Activated CD8-positive, alpha-beta memory T cell treated with anti-CD3 and anti-CD28 coated beads for 36 hours (primary cell): ENCODE measurements at regions not wholly inside any gene's neighbourhood (a gene's known extent, or its start where the extent isn't known, plus 50 kb on each side); places are given as distances from the start of the nearest gene placed in this dataset.

Experiments
- CTCF ChIA-PET: fragments of 350-600 bp; sonication (Branson Sonifier 250); formaldehyde crosslinking; loops from one replicate; lab custom pipeline; 2021; ENCODE audit warnings: antibody characterized with exemption; lab: Charles Lee
- POLR2A ChIA-PET: fragments of 350-600 bp; sonication (Branson Sonifier 250); formaldehyde crosslinking; loops from one replicate; lab custom pipeline; 2021; ENCODE audit warnings: antibody characterized with exemption; lab: Charles Lee

DNA sequence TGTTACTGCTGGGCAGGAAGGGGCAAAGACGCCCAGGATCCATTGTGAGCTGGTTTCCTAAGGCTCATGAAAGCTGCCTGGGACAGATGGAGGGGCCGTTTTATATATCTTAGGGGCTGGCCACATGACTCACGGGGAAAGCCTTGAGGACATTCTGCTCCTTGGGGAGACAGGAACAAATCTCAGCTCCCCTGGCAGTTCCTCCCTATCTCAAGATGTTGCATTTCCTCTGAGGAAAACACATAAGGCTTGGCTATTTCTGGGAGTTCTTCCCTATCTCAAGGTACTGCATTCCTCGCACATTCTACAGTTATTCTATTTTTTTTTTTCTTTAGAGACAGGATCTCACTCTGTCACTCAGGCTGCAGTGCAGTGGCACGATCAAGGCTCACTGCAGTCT, 804.6 kb upstream of the TENM3 start:
- ChIA-PET POLR2A (no interaction called here), CTCF (no interaction called here)

DNA sequence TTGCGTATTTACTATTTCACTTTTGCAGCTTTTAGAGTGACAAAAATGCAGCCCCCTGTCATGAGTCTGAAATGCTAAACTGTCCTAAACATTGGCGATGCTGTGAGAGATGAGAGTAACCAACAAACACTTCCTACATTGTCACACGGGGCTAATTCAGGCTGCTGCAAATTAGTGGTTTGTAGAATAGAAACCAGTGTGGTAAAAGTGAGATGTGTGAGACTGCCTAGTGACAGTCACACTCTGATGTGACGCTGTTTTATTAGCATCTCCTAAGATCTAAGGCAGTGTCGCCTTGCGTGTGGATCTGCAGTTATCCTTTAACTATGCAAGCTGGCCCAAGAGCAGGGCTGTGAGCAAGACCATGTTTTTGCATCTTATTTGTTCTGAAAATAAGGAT, 800.2 kb upstream of the TENM3 start:
- ChIA-PET POLR2A (no interaction called here), CTCF (no interaction called here)

DNA sequence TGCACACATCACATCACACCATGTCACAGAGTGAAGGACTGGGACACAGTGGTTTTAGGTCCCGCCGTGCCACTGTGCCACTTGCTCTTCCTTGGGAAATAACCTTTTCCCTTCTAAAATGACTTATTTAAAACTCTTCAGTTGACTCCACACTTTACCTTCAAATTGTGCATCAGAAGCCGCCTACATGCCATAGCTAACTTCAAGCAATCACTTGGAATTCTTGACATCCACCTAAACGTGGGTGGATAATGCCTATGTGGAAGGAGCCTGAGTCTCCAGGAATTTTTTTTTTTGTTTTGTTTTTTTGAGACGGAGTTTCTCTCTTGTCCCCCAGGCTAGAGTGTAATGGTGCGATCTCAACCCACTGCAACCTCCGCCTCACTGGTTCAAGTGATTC, 777.4 kb upstream of the TENM3 start:
- ChIA-PET POLR2A (no interaction called here), CTCF (no interaction called here)

DNA sequence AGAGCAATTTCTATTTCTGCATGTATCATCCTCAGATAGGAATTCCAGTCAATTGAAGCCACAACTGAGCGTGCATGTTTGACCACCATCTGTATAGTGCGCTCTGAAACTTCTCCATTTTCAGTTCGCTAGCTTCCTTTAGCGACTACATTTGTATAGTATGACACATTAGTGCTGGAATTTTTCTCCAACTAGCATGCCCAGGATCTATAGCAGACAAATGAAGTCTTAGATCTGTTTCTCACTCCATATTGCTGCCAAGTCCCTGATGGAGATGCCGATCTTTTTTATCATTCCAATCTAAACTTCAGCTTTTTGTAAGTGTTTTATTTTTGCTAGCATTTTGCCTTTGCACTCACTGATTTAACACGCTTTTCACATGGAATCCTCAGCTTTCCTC, 774.8 kb upstream of the TENM3 start:
- CTCF ChIA-PET: no interaction called here

DNA sequence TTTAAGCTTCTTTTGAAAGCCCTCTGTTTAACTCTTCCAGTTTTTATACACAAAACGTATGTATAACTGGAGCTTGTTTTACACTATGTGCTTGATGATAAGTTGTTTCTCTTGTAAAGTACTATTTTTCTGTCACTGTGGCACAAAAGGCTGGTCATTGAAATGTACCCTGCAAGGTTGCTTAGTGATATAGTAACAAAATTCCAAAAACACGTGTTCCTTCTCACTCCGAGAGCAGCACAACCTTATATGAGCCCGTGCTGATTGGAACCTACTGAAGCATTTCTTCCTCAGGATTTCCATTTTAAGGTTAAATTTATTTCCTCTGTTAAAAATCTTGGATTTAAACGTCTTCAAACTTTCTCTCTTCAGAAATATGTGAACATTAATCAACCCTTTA, 772.9 kb upstream of the TENM3 start:
- ChIA-PET POLR2A (no interaction called here), CTCF (no interaction called here)

More for the DNA sequence above, 774.8 kb upstream of the TENM3 start:
- POLR2A ChIA-PET: no interaction called here

DNA sequence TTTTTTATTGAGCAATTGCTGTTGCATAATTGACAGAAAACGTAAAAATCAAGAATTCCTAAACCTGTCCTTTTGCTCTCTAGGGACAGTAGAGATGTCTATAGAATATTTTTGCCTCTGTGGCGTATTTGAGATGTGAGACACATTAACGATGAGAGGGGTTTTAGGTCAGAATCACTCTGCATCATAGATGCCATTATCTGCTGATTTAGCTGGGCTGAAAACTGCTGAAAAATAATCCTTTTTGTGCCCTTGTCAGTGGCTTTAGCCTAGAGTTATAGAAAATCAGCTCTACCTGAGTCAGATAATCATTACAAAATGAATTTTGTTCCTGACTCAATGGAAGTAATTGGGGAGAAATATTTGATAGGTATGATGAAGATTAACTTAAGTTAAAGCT, 767.8 kb upstream of the TENM3 start:
- CTCF ChIA-PET: no interaction called here

DNA sequence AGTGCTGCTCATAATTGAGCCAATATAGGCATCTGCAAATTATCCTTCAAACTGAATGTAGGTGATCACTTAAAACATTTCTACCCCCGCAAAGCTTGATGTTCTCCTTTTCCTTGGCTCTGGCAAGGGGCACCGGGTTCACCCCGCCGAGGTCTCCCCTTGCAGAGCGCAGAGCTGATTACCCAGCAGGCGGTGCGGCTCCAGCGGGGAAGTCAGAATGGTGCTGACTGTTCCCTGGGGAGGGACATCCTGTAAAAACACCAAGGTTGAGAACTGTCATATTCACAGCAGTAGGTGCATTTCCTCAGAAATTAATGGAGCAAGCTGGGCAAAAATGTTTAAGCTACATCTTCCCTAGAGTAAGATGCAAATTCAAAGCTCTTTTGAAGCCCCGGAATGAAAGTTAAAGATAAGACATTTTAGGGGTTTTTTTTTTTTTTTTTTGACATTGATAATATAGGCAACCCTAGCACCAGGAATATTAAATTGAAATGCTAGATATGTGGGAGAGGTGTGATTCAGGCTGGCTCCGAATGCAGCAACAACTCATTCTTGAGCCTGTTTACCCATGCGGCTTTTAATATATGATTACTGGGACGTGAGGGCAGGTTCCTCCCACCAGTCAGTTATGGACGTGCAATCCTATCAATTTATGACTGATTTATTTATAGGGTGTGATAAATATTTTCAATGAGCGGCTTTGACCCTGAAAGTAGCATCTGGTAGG, 767.3 kb upstream of the TENM3 start:
- ChIA-PET POLR2A (no interaction called here), CTCF (no interaction called here)

More for the DNA sequence above, 767.8 kb upstream of the TENM3 start:
- POLR2A ChIA-PET: no interaction called here

DNA sequence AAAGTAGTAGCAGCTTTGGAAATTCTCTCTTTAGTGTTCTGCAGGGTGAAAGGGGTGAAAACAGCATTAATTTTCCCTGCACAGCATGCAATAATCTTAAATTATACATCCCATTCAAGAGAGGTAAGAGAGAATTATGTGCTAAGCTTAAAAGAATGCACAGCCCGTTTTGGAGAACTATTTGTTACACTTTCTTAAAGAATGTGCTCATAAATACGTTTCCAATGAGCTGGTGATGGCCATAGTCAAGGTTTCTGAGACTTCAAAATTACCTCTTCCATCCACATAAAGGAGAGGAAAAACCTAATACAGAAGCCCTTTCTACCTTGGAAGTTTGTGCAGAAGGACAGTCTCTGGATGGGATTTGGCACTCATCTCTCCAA, 766.7 kb upstream of the TENM3 start:
- POLR2A ChIA-PET: no interaction called here
- CTCF ChIA-PET: no interaction called here

DNA sequence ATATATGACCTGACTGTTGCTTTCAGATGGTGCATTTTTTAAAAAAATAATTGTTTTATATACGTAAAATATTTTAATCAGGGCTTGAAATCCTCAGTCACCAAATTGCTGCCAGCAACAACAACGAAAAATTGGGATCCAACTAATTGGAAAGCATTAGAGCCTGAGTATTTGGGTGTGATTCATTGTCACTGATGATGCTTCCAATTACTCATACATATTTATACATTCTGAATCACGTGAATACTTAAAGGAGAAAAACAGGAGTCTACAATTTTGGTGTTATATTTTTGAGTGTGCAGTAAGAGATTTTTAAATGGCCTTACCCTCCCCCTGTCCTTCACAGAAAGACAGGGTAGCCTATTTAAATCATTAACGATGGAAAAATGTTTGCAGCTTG, 765.6 kb upstream of the TENM3 start:
- ChIA-PET POLR2A (no interaction called here), CTCF (no interaction called here)

DNA sequence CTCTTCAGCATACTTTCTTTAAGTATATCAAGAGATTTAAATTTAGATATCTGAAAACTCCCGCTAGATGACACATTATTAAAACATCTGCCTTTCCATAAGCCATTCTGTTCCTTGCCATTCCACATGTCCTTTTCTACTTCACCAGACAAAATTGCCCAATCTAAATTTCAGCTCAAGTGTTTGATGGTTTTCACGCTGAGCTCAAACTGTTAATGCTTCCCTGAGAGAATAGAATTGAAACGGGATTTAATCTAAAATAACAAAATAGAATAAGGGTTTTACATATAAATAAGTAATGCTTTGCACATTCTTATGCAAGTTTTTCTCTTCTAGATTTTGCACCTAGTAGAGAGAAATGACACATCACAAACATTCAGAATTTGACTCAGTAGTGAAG, 764.5 kb upstream of the TENM3 start:
- CTCF ChIA-PET: no interaction called here
- POLR2A ChIA-PET: no interaction called here

DNA sequence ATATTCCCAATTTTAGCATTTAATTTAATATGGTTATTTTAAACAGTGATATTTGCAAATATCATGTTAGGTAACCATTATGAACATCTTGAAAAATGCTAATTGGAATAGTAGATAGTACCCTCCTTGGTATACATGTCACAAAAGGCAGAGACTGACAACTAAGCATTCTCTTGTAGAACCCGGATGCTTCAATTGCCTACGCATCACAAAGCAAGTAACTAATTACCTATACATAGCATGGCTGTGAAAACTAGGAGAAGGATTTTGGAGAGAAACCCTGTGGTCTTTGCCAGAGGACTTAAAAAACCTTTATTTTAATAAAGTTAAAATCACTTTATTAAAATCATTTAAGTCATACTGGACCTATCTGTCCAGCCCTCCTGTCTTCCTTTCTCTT, 764.1 kb upstream of the TENM3 start:
- ChIA-PET CTCF (no interaction called here), POLR2A (no interaction called here)

DNA sequence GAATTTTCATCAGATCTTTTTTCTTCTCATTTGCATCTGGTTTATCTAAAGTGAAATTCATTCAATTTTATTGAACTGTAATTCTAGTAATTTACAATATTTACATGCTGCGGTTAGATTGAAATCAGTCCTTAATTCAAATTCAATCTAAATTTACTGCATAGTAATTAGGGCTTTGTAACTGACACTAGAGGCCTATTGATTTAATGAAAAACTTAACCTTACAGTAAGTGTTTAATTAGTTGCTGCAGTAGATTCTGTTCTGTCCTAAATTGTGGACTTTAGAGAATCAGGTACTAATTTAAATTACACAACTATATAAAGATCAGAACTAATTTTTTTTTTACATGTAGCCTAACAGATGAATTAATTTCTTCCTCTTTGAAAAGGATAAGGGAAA, 758.8 kb upstream of the TENM3 start:
- CTCF ChIA-PET: no interaction called here
- POLR2A ChIA-PET: no interaction called here

DNA sequence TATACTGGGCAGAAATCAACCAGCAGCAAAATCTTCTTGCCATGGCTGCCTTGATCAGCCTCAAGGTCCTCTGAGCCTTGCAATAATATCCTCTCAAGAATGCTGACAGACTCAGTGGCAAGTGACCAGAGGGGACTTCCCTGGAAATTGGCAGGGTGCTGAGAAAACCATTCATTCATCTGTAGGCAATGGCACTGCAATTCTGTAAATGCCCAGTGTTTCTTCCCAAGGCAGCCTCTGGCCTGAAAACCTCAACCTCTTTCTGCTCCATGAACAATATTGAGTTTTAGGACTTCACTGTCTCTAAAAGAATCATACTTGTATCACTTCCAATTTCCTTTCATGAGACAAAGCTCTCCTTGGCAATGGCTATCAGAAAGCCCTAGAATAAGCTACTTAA, 754.3 kb upstream of the TENM3 start:
- CTCF ChIA-PET: no interaction called here
- POLR2A ChIA-PET: interaction anchor here (0.6 kb wide), 1 partner anchor 87 kb away, joined by 4 read pairs; no protein-coding TSS in a partner anchor

DNA sequence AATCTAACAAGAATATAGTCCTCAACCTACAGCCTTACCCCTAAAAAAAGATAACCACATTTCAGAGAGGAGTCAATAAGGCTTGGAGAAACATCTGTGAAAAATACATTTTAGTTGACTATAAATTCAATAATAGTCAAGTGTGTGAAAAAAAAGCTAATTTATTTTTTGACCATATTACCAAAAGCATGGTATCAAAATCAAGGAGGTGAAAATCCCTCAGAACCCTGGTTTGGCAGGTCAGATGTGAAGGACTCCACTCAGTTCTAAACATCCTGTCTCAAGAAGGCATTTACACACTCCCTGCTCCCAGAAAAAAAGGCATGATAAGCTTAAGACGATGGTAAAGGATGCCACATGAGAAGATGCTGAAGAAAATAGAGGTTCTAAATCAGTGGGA, 745.1 kb upstream of the TENM3 start:
- CTCF ChIA-PET: no interaction called here

DNA sequence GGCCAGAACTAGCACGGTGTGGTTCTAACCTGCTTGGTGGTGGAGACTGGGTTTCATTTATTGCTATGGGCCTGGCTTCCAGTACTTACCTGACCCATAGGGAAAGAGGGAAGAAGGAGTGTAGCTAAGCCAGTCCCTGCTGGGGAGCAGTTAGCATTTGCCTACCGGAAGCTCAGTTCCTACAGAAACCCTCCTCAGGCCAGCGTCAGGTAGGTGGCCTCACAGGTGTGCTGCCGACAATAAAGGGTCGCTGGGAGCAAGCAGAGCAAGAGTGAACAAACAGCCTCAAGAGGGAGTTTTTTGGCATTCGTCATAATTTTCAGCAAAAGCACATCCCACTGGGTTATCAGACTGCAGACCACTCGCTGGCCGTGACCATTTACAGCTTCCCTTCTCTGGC, 740.6 kb upstream of the TENM3 start:
- ChIA-PET POLR2A (no interaction called here), CTCF (no interaction called here)

More for the DNA sequence above, 745.1 kb upstream of the TENM3 start:
- POLR2A ChIA-PET: no interaction called here

DNA sequence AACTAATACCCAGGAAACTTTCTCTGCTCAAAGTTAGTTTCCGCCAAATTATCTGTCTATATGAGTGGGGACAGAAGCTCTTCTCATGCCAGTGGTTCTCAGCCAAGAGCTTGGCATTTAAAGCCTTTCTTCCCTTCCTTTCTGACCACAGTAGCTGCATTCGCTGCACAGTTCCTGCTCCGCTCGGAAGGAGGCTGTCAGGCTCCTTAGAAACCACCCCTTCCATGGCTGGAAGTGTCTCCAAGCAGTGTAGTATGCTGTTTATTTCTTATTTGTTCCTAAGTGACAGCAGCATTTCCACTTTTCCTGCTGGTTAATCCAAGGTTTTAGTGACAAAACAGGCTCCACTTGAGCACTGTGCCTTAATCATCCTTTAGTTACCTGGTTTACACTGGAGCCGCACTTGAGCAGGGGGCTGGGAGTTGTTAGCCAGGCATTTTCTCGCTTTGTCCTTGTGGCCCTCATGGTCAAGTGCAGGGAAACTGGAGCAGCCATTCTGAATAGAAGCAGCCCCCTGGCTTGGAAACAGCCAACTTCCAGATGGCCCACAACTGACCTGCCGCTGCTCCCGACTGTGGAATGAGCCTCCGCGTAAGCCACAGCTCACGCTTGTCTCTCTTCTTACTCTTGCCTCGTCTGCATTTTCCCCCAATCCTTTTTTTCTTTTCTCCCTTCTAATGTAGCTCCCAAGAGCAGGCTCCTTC, 739.4 kb upstream of the TENM3 start:
- ChIA-PET CTCF (no interaction called here), POLR2A (no interaction called here)

DNA sequence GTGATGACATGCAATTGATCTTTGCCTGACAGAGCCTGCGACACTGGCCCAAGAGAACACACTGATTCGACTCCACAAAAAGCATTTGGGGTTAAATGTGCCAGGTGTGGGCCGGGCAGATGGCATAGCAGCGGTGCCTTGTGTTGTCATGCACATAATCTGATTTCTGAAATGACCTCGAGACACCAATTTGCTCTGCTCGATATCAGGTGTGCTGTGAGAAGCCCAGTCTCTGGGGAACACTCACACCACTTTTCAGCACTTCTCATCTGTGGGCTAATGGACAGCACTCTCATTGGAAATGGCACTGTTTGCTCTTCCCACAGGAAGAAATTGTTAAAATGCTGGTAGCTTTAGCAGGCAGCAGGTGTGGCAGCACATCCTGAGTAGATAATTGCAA, 738.3 kb upstream of the TENM3 start:
- POLR2A ChIA-PET: no interaction called here

DNA sequence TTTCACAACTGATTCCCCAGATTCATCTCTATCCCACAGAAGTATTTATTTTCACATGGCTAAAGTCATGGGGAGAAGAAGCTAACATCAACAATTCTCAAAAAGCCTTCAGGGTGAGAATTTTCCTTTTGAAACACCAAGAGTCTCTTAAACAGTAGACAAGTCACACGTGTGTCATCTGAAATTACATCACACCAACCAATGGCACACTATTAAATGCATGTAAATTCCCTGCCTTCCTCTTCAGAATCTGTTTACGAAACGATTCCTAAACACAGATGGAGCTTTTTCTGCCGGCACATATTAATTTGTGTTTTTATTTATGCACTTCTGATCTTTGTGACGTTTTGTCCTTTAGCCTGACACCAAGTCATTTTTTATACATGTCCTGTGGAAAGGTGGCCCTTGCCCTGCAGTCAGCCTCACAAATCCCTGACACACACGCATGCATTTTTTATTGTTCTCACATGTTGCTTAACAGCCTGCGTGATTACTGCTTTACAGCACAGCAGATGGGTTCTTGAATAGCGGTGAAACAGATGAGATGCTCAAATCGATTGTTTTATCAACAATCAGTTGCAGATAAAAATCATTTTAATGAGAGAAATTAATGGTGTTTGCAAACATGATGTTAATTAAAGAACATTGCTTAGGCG, 735.9 kb upstream of the TENM3 start:
- CTCF ChIA-PET: no interaction called here
- POLR2A ChIA-PET: no interaction called here

More for the DNA sequence above, 738.3 kb upstream of the TENM3 start:
- CTCF ChIA-PET: no interaction called here

DNA sequence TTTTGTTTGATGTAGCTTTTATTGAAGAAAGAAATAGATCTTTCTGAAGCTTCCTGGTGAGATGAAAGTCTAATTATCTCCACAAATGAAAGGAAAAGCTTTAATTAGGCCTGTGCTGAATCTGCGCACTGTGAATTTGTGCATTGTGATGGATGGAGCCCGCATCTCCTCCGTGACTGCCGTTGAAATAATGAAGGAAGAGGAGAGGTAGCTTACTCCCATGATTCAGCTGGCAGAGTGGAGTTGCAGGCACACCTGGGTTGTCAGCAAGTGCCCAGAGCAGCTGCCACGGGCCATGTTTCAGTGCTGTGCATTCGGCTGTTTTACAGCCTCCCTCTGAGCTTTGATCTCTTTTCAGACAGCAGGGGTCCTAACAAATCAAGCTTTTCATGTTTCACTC, 735.3 kb upstream of the TENM3 start:
- ChIA-PET CTCF (interaction anchor here (0.7 kb wide), 1 partner anchor 28 kb away, joined by 4 read pairs; no protein-coding TSS in a partner anchor), POLR2A (no interaction called here)

DNA sequence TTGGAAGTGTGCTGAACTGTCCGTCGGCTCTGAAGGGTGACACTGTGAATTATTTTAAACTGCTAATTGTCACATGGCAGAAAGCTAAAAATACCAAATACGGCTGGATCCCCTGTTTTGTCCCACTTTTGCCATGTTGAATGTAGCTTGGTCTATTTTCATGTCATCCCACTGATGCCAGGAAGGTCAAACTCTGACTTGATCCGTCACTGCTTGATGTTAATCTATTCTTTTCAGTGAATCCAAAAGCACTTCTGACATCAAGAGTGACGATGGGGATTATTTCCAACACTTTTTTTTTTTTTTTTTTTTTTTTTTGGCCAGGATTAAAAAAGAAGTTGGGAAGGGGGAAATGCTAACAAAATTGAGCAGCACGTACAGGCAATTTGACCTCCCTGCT, 734.6 kb upstream of the TENM3 start:
- CTCF ChIA-PET: interaction anchor here (0.7 kb wide), 1 partner anchor 29 kb away, joined by 4 read pairs; no protein-coding TSS in a partner anchor
- POLR2A ChIA-PET: no interaction called here

DNA sequence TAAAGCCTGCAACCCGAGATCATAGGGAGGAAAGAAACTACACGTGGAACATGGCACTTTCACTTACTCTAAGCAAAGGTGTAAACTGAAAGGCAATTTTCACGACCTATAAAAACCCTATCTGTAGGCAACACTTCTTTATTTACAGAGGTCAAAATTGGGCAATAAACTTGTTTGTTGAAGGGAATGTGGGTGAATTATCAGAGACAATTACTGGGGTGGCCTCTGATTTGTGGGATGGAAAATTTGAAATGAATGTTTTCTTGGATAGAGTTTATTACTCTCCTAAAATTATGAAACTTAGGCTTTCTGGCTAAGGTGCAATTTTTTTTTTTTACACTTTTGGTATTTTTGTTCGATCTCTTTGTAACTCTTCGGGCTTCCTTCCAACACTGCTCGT, 734.1 kb upstream of the TENM3 start:
- ChIA-PET CTCF (no interaction called here), POLR2A (no interaction called here)
